IMR-90 (cell line): ENCODE measurements at regions not wholly inside any gene's neighbourhood (a gene's known extent, or its start where the extent isn't known, plus 50 kb on each side); places are given as distances from the start of the nearest gene placed in this dataset.

Source experiments
- ATAC-seq: fragments of 200-7000 bp; cut with Tn5 transposase; 2 replicates; pipeline ENCODE4 v1.9.1; 2020; ENCODE audit warnings: low read depth, mild to moderate bottlenecking, moderate library complexity
- BruUV-seq: library from RNA; stranded (reverse); fragments of 400-500 nt; replicated peaks from 2 replicates; lab custom pipeline; 2021; lab: Mats Ljungman, UMichigan
- CTCF ChIA-PET: fragments of 300-600 bp; formaldehyde crosslinking; extraction: SDS; loops from one replicate; lab custom pipeline; 2021; ENCODE audit warnings: antibody characterized with exemption; lab: Yijun Ruan, JAX
- POLR2A ChIA-PET: fragments of 300-600 bp; sonication (Branson Sonifier 250); formaldehyde crosslinking; loops from one replicate; lab custom pipeline; 2022; ENCODE audit warnings: antibody characterized with exemption; ENCODE audit not compliant: unreplicated experiment; lab: Charles Lee
- DNase-seq: peaks from one replicate; pipeline ENCODE4 v3.0.0; 2013
- H2AFZ ChIP-seq: replicated peaks from 2 replicates; pipeline ENCODE3; 2013; ENCODE audit warnings: low read length, mild to moderate bottlenecking; ENCODE audit not compliant: poor library complexity
- H2AK5ac ChIP-seq: 2 replicates; pipeline ENCODE4 v1.6.1; 2013; ENCODE audit warnings: low read depth, low read length, inconsistent platforms
- H2AK9ac ChIP-seq: replicated peaks from 2 replicates; pipeline ENCODE3; 2013; ENCODE audit warnings: mild to moderate bottlenecking, low read depth, low read length, moderate library complexity; ENCODE audit not compliant: poor library complexity
- H2BK120ac ChIP-seq: 2 replicates; pipeline ENCODE4 v1.6.1; 2013; ENCODE audit warnings: low read depth, low read length, inconsistent platforms
- H2BK15ac ChIP-seq: 3 replicates; pipeline ENCODE4 v1.6.1; 2013; ENCODE audit warnings: low read depth, low read length, inconsistent platforms
- H2BK20ac ChIP-seq: 2 replicates; pipeline ENCODE4 v1.6.1; 2013; ENCODE audit warnings: low read depth, mild to moderate bottlenecking, inconsistent platforms, low read length, moderate library complexity
- H2BK5ac ChIP-seq: 2 replicates; pipeline ENCODE4 v1.6.1; 2013; ENCODE audit warnings: mild to moderate bottlenecking, low read depth, low read length, inconsistent platforms; ENCODE audit not compliant: poor library complexity, severe bottlenecking
- H3K14ac ChIP-seq: replicated peaks from 2 replicates; pipeline ENCODE4 v1.6.1; 2013; ENCODE audit warnings: low read depth, low read length, inconsistent platforms
- H3K18ac ChIP-seq: 2 replicates; pipeline ENCODE4 v1.6.1; 2013; ENCODE audit warnings: low read depth, low read length, control low read depth
- H3K23ac ChIP-seq: 2 replicates; pipeline ENCODE4 v1.6.1; 2013; ENCODE audit warnings: low read depth, low read length, inconsistent platforms
- H3K27ac ChIP-seq: 2 replicates; pipeline ENCODE4 v1.5.1; 2013; ENCODE audit warnings: mild to moderate bottlenecking, control low read depth, low read length; ENCODE audit not compliant: insufficient read depth
- H3K27me3 ChIP-seq: 2 replicates; pipeline ENCODE4 v1.6.1; 2013; ENCODE audit warnings: low read length; ENCODE audit not compliant: control insufficient read depth, insufficient read depth
- H3K36me3 ChIP-seq: 2 replicates; pipeline ENCODE4 v1.6.1; 2013; ENCODE audit warnings: low read length, mixed read lengths; ENCODE audit not compliant: control insufficient read depth, insufficient read depth
- H3K4ac ChIP-seq: 2 replicates; pipeline ENCODE4 v1.6.1; 2013; ENCODE audit warnings: low read depth, low read length, inconsistent platforms
- H3K4me1 ChIP-seq: 2 replicates; pipeline ENCODE4 v1.6.1; 2013; ENCODE audit warnings: low read length, mixed read lengths; ENCODE audit not compliant: control insufficient read depth, insufficient read depth
- H3K4me2 ChIP-seq: 2 replicates; pipeline ENCODE4 v1.6.1; 2013; ENCODE audit warnings: low read depth, mild to moderate bottlenecking, control low read depth, low read length, moderate library complexity
- H3K4me3 ChIP-seq: 2 replicates; pipeline ENCODE4 v1.5.1; 2013; ENCODE audit warnings: low read depth, mild to moderate bottlenecking, control low read depth, low read length, moderate library complexity; ENCODE audit not compliant: insufficient read depth
- H3K56ac ChIP-seq: 2 replicates; pipeline ENCODE4 v1.6.1; 2013; ENCODE audit warnings: low read length, inconsistent platforms; ENCODE audit not compliant: insufficient read depth; ENCODE audit errors: extremely low read depth
- H3K79me1 ChIP-seq, 2 experiments: 2 replicates each; pipeline ENCODE4 v1.6.1; 2013; ENCODE audit warnings: low read length in 2 of 2, inconsistent platforms in 1 of 2, low read depth in 1 of 2
- H3K9ac ChIP-seq: 2 replicates; pipeline ENCODE4 v1.6.1; 2013; ENCODE audit warnings: low read depth, low read length, control low read depth
- H3K9me1 ChIP-seq: 2 replicates; pipeline ENCODE4 v1.6.1; 2013; ENCODE audit warnings: low read length, inconsistent platforms; ENCODE audit not compliant: insufficient read depth
- H3K9me3 ChIP-seq: 2 replicates; pipeline ENCODE4 v1.6.1; 2013; ENCODE audit warnings: low read length; ENCODE audit not compliant: control insufficient read depth, insufficient read depth
- H4K20me1 ChIP-seq: 2 replicates; pipeline ENCODE4 v1.6.1; 2013; ENCODE audit warnings: low read length, inconsistent platforms; ENCODE audit not compliant: insufficient read depth
- H4K5ac ChIP-seq: 2 replicates; pipeline ENCODE4 v1.6.1; 2013; ENCODE audit warnings: mild to moderate bottlenecking, low read depth, low read length, control low read depth
- H4K8ac ChIP-seq, 2 experiments: 2 replicates each; pipeline ENCODE4 v1.6.1; 2013; ENCODE audit warnings: low read depth in 2 of 2, low read length in 2 of 2, control low read depth in 1 of 2, inconsistent platforms in 1 of 2
- H4K91ac ChIP-seq: 2 replicates; pipeline ENCODE4 v1.6.1; 2013; ENCODE audit warnings: low read depth, low read length, inconsistent platforms; ENCODE audit not compliant: insufficient read depth
- CEBPB ChIP-seq: IDR thresholded peaks from 2 replicates; pipeline ENCODE4 v1.6.1; 2012; ENCODE audit warnings: low read depth, low read length, improper control_type of control experiment
- CHD1 ChIP-seq: IDR thresholded peaks from 2 replicates; pipeline ENCODE4 v1.6.1; 2012; ENCODE audit warnings: low read depth, low read length, improper control_type of control experiment
- MAZ ChIP-seq: IDR thresholded peaks from 2 replicates; pipeline ENCODE4 v1.6.1; 2012; ENCODE audit warnings: low read depth, mild to moderate bottlenecking, low read length, improper control_type of control experiment, moderate library complexity, borderline replicate concordance
- POLR2A ChIP-seq: IDR thresholded peaks from 2 replicates; pipeline ENCODE4 v1.6.1; 2012; ENCODE audit warnings: mild to moderate bottlenecking, low read depth, low read length
- RAD21 ChIP-seq: IDR thresholded peaks from 2 replicates; pipeline ENCODE4 v1.6.1; 2012; ENCODE audit warnings: low read length, improper control_type of control experiment
- RFX5 ChIP-seq: IDR thresholded peaks from 2 replicates; pipeline ENCODE4 v1.8.0; 2012; ENCODE audit warnings: low read depth, mild to moderate bottlenecking, low read length, moderate library complexity
- WGBS, 2 experiments: methylation state at CpG; one replicate each; pipeline versions ENCODE4 v1.1.5 to v1.1.7; 2013; ENCODE audit warnings: missing lambda C conversion rate in 2 of 2; ENCODE audit not compliant: insufficient read length in 1 of 2; ENCODE audit errors: extremely low coverage in 2 of 2; 5-methylcytosine and 5-hydroxymethylcytosine counted together
- dilution Hi-C: fragments of 300-500 bp; cut with HindIII; formaldehyde crosslinking; loops from one replicate; pipeline ENCODE4 v1.14.3; 2018; ENCODE audit warnings: low sequenced_read_pairs; ENCODE audit not compliant: unreplicated experiment
- in situ Hi-C: fragments of 300-500 bp; cut with MboI; formaldehyde crosslinking; loops from 3 replicates; pipeline ENCODE4 v1.14.3; 2019; ENCODE audit warnings: low sequenced_read_pairs, inconsistent platforms, mixed read lengths
- intact Hi-C: fragments of 100-400 bp; cut with micrococcal nuclease; formaldehyde crosslinking; loops from 2 replicates; pipeline ENCODE4 v1.10.0; 2022
- TF ChIP-seq, protein P1 (sequence below): fragments of 150-350 bp; IDR thresholded peaks from 2 replicates; pipeline ENCODE4 v1.6.1; 2016; ENCODE audit warnings: low read depth, mild to moderate bottlenecking, low read length, moderate library complexity, borderline replicate concordance
- TF ChIP-seq, protein P2 (sequence below): fragments of 150-350 bp; IDR thresholded peaks from 2 replicates; pipeline ENCODE4 v1.6.1; 2017; ENCODE audit warnings: mild to moderate bottlenecking, antibody characterized with exemption, low read length, low read depth

DNA sequence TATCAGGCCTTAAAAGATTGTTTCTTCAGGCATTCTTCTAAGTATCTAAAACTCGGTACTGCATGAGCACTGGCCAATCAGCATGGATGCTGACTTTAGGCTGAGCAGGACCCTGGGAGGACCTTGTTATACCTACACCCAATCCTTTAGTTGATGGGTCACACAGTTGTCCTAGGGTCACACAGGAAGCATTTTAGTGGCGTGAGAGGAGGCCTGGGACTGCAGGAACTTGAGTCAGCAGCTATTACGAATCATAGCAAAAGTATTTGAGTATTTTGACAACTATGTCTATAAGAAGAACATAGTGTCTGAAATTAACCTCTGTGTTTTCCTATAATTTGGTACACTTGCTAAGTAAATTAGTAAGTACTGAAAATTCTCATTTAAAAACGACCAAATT, 741.4 kb downstream of the HACE1 start:
- H4K91ac ChIP-seq = no peak overlapping the region
- ChIA-PET CTCF (no interaction called here), POLR2A (no interaction called here)
- no TSS peak for BruUV-seq
- no CpG with 5 or more reads among the region's 4 CpGs for WGBS, 2 experiments
- H4K20me1 ChIP-seq = no peaks in the 10 kb centered on the region
- intact Hi-C loops = no loop called here
- no peak overlapping the region for H4K5ac ChIP-seq
- H3K18ac ChIP-seq = no peak overlapping the region
- no peak overlapping the region for H2BK5ac ChIP-seq
- no peaks in the 10 kb centered on the region for H3K36me3 ChIP-seq
- H3K4me1 ChIP-seq = no peaks in the 10 kb centered on the region
- no peak overlapping the region for H3K4me3 ChIP-seq
- H3K27me3 ChIP-seq = no peaks in the 10 kb centered on the region
- dilution Hi-C loops = no loop called here
- no peak overlapping the region for H2BK15ac ChIP-seq
- ATAC-seq (no peak), DNase-seq (no peak)
- H3K79me1 ChIP-seq = no peaks in the 10 kb centered on the region
- no peak overlapping the region for H2AFZ ChIP-seq
- H3K9ac ChIP-seq = no peak overlapping the region
- H3K27ac ChIP-seq = no peak overlapping the region
- no peak overlapping the region for H2BK120ac ChIP-seq
- H2BK20ac ChIP-seq = no peak overlapping the region
- in situ Hi-C loops = no loop called here
- H3K56ac ChIP-seq = no peak overlapping the region
- H4K8ac ChIP-seq = no peak overlapping the region
- H3K4ac ChIP-seq = no peak overlapping the region
- no peaks in the 10 kb centered on the region for H3K9me1 ChIP-seq
- H2AK5ac ChIP-seq = no peak overlapping the region
- H2AK9ac ChIP-seq = no peak overlapping the region
- H3K23ac ChIP-seq = no peak overlapping the region
- TF ChIP-seq, protein P1, sequence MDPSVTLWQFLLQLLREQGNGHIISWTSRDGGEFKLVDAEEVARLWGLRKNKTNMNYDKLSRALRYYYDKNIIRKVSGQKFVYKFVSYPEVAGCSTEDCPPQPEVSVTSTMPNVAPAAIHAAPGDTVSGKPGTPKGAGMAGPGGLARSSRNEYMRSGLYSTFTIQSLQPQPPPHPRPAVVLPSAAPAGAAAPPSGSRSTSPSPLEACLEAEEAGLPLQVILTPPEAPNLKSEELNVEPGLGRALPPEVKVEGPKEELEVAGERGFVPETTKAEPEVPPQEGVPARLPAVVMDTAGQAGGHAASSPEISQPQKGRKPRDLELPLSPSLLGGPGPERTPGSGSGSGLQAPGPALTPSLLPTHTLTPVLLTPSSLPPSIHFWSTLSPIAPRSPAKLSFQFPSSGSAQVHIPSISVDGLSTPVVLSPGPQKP = no peak
- TF ChIP-seq CEBPB (no peak), POLR2A (no peak), MAZ (no peak), CHD1 (no peak), RFX5 (no peak), RAD21 (no peak)
- TF ChIP-seq, protein P2, sequence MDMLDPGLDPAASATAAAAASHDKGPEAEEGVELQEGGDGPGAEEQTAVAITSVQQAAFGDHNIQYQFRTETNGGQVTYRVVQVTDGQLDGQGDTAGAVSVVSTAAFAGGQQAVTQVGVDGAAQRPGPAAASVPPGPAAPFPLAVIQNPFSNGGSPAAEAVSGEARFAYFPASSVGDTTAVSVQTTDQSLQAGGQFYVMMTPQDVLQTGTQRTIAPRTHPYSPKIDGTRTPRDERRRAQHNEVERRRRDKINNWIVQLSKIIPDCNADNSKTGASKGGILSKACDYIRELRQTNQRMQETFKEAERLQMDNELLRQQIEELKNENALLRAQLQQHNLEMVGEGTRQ = no peak
- H3K4me2 ChIP-seq = no peak overlapping the region
- peaks cover 2% of the 10 kb centered on the region for H3K9me3 ChIP-seq
- H3K14ac ChIP-seq = no peak overlapping the region
